ENCODE measurements at regions not wholly inside any gene's neighbourhood (a gene's known extent, or its start where the extent isn't known, plus 50 kb on each side); places are given as distances from the start of the nearest gene placed in this dataset.

GRCh38 chr9:102594241-102594640, 400.9 kb upstream of the CYLC2 start:
- TF ChIP-seq CTCF (conservative IDR thresholded peaks at IDR 0.05; ENCODE audit: low read depth, low read length) (no peak), EZH2 (IDR thresholded peaks at IDR 0.05; ENCODE audit: borderline replicate concordance, low read depth, low read length, poor library complexity, severe bottlenecking) (no peak)
